ENCODE measurements at regions not wholly inside any gene's neighbourhood (a gene's known extent, or its start where the extent isn't known, plus 50 kb on each side); places are given as distances from the start of the nearest gene placed in this dataset.

GRCh38 chr13:85099245-85099644 is 700.0 kb downstream of the SLITRK6 start:
- TF ChIP-seq, protein P1, sequence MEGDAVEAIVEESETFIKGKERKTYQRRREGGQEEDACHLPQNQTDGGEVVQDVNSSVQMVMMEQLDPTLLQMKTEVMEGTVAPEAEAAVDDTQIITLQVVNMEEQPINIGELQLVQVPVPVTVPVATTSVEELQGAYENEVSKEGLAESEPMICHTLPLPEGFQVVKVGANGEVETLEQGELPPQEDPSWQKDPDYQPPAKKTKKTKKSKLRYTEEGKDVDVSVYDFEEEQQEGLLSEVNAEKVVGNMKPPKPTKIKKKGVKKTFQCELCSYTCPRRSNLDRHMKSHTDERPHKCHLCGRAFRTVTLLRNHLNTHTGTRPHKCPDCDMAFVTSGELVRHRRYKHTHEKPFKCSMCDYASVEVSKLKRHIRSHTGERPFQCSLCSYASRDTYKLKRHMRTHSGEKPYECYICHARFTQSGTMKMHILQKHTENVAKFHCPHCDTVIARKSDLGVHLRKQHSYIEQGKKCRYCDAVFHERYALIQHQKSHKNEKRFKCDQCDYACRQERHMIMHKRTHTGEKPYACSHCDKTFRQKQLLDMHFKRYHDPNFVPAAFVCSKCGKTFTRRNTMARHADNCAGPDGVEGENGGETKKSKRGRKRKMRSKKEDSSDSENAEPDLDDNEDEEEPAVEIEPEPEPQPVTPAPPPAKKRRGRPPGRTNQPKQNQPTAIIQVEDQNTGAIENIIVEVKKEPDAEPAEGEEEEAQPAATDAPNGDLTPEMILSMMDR (IDR thresholded peaks at IDR 0.05 in 8 of 11, conservative IDR thresholded peaks at IDR 0.05 in 3 of 11) = no peak
- TF ChIP-seq POLR2A (IDR thresholded peaks at IDR 0.05) = no peak
